ENCODE measurements at regions not wholly inside any gene's neighbourhood (a gene's known extent, or its start where the extent isn't known, plus 50 kb on each side); places are given as distances from the start of the nearest gene placed in this dataset.
"Not testable (repeated sequence)": the region's sequence is repeated elsewhere in the genome, so short reads cannot be mapped to it uniquely, and the experiment has no call there.

- no peak for DNase-seq (ENCODE audit: low read depth in 4 of 4, low spot score in 2 of 4)
Measured at GRCh38 chr16:7278636-7279035, 54.0 kb upstream of the RBFOX1 start.

- DNase-seq (ENCODE audit: low read depth in 4 of 4, low spot score in 2 of 4), result no peak
Measured at GRCh38 chr16:7272567-7273158, 60.0 kb upstream of the RBFOX1 start.

- DNase-seq (ENCODE audit: low read depth in 4 of 4, low spot score in 2 of 4), result no peak
Measured at GRCh38 chr16:7271486-7271885, 61.2 kb upstream of the RBFOX1 start.

DNA sequence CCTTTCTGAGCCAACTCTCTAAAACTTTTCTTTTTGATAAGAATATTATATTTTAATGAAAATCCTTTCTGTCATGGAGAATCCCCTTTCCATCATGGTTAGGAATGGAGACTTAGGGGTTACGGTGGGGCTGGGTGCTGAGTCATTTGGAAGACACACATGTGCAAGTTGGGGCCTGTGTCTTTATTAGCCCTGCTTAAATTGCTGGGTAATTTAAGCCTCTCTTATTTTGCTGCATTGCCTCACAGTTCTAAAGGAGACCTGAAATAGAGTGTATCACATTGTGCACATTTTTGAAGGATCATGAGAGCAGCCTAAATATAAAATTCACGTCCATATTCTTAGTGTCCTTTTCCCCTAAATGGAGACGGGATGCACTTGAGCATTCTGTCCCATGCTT lies 61.8 kb upstream of the RBFOX1 start:
- no peak for DNase-seq (ENCODE audit: low read depth in 4 of 4, low spot score in 2 of 4)

DNA sequence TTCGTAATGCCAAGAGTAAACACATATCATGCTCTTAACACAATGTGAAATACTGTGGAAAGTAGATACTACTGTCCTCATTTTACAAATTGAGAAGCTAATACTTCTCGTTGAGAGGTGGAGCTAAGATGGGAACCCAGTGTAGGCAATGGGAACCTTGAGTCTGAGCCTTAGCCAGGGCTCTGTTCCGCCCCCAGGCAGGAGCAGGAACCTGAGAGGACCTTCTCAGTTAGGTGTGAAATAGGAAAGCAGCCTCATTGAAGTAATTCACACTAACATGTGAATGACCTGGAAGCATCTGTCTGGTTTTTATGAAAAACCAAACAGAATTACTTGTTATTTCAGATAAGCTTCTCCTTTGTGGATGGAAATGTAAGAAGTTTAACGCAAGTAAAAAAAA lies 62.6 kb upstream of the RBFOX1 start:
- no peak for DNase-seq (ENCODE audit: low read depth in 4 of 4, low spot score in 2 of 4)

- peak in 2 of 4 donors; percentile 18 to 25 for DNase-seq (ENCODE audit: low read depth in 4 of 4, low spot score in 2 of 4)
Measured at GRCh38 chr16:7268182-7268581, 64.5 kb upstream of the RBFOX1 start.

DNA sequence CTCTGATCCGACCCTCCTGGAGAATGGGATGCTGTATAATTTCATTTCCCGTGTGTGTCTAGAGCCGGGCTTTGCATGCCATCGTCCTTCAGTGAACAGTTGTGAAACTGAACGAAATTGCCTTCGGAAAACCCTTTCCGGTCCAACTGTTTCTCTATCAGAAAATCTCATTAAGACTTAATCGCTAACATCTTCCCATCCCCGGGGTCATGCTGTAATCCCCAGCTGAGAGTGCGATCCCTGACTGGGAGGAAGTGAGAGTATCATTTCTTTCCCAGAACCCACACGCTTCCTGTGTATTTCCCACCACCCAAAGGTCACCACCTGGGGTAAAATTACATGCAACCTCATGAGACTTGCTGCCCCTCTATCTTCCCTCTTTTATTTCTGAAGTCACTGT lies 75.6 kb upstream of the RBFOX1 start:
- no peak for DNase-seq (ENCODE audit: low read depth in 4 of 4, low spot score in 2 of 4)

GRCh38 chr16:7246578-7246977 lies 86.1 kb upstream of the RBFOX1 start:
- peak in 3 of 4 donors; percentile 21 to 43 (median 34) for DNase-seq (ENCODE audit: low read depth in 4 of 4, low spot score in 2 of 4)

GRCh38 chr16:7239547-7239946 lies 93.1 kb upstream of the RBFOX1 start:
- no peak for DNase-seq (ENCODE audit: low read depth in 4 of 4, low spot score in 2 of 4)

- DNase-seq (ENCODE audit: low read depth in 4 of 4, low spot score in 2 of 4), result no peak
Measured at GRCh38 chr16:7236824-7237410, 95.7 kb upstream of the RBFOX1 start.

DNA sequence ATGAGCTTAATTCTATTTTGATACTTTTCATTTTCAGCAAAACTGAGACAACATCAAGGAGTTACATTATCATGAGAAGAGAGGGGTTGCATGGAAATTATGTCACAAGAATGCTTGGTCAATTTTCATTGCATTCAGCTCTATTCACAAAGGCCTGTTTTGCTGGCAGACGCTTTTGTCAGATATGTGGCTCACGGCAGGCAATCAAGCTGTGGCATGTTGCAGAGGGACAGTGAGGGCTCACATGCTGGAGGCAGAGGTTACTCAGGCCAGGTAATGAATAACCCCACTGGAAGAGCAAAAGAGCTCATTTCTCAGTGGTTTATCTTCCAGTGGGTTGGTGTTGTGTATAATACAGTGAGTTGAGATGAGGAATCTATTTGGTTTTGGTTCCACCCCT lies 98.7 kb upstream of the RBFOX1 start:
- no peak for DNase-seq (ENCODE audit: low read depth in 4 of 4, low spot score in 2 of 4)

GRCh38 chr16:7231762-7232161 lies 100.9 kb upstream of the RBFOX1 start:
- no peak for DNase-seq (ENCODE audit: low read depth in 4 of 4, low spot score in 2 of 4)

DNA sequence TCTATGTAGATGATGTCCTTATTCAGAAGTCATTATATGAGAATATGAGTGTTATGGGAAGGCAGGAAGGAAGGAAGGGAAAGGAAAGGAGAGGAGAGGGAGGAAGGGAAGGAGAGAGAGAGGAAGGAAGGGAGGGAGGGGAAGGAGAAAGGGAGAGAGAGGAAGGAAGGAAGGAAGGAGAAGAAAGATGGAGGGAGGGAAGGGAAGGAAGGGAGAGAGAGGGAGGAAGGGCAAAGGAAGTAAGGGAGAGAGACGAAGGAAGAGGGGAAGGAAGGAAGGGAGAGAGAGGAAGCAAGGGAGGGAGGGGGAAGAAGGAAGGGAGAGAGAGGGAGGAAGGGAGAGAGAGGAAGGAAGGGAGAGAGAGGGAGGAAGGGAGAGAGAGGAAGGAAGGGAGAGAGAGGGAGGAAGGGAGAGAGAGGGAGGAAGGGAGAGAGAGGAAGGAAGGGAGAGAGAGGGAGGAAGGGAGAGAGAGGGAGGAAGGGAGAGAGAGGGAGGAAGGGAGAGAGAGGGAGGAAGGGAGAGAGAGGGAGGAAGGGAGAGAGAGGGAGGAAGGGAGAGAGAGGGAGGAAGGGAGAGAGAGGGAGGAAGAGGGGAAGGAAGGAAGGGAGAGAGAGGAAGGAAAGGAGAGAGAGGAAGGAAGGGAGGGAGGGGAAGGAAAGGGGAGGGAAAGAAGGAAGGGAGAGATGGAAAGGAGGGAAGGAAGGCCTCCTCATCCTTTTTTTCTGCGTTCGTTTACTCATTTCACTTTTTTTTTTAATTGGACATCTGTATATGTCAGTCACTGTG lies 103.0 kb upstream of the RBFOX1 start:
- DNase-seq (ENCODE audit: low read depth in 4 of 4, low spot score in 2 of 4), result not testable (repeated sequence)

- DNase-seq (ENCODE audit: low read depth in 4 of 4, low spot score in 2 of 4), result no peak
Measured at GRCh38 chr16:7227229-7227721, 105.4 kb upstream of the RBFOX1 start.

- DNase-seq (ENCODE audit: low read depth in 4 of 4, low spot score in 2 of 4), result no peak
Measured at GRCh38 chr16:7221157-7221556, 111.5 kb upstream of the RBFOX1 start.

GRCh38 chr16:7218936-7219335 lies 113.7 kb upstream of the RBFOX1 start:
- no peak for DNase-seq (ENCODE audit: low read depth in 4 of 4, low spot score in 2 of 4)

GRCh38 chr16:7217797-7218196 lies 114.8 kb upstream of the RBFOX1 start:
- DNase-seq (ENCODE audit: low read depth in 4 of 4, low spot score in 2 of 4), result no peak

- DNase-seq (ENCODE audit: low read depth in 4 of 4, low spot score in 2 of 4), result no peak
Measured at GRCh38 chr16:7216719-7217118, 115.9 kb upstream of the RBFOX1 start.

DNA sequence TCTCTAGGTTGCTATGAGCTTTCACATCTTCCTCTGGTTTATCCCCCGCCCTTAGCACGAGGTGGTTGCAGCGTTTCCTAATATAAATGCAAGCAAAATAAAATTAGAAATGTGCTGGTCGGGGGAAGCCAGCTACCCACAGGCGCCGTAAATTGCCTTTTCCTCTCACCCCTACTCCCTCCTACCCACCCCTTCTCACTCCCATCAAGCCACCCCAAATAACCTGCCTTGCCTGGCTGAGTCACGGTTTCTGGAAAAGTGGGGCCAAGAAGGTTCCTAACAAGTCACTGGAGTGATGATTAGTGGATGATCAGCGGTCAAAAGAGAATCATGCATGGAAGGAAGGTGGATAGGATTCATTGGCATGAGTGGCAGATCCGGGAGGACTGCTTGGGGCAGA lies 120.9 kb upstream of the RBFOX1 start:
- no peak for DNase-seq (ENCODE audit: low read depth in 4 of 4, low spot score in 2 of 4)

GRCh38 chr16:7209598-7209997 lies 123.0 kb upstream of the RBFOX1 start:
- no peak for DNase-seq (ENCODE audit: low read depth in 4 of 4, low spot score in 2 of 4)

- no peak for DNase-seq (ENCODE audit: low read depth in 4 of 4, low spot score in 2 of 4)
Measured at GRCh38 chr16:7206469-7206868, 126.2 kb upstream of the RBFOX1 start.

DNA sequence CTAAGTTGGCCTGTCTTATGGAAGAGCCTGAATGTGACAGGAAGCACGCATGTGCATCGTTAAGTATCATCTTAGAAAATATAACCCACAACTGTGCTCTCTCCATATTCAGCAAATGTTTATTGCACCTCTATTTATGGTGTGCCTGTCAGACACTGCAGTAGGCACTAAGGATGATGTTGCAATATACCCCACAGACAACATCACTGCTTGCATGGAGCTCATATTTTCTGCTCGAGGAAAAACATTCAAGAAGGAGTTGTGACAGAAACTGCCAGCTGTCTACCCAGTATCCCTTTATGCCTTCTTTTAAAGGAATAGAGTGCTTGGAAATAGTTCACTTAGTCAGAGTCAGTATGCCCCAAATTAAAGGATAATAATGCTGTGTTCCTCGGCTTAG lies 132.3 kb upstream of the RBFOX1 start:
- DNase-seq (ENCODE audit: low read depth in 4 of 4, low spot score in 2 of 4), result no peak

Measured in left renal cortex interstitium (tissue), 4 donors.